Uterus (tissue), 2 donors: ENCODE measurements at regions not wholly inside any gene's neighbourhood (a gene's known extent, or its start where the extent isn't known, plus 50 kb on each side); places are given as distances from the start of the nearest gene placed in this dataset.

Experiments
- POLR2A ChIP-seq, 2 donors: fragments of 450-650 bp; IDR thresholded peaks; one replicate each; pipeline ENCODE4 v1.6.1; 2016; ENCODE audit warnings: antibody characterized with exemption in 2 of 2, mild to moderate bottlenecking in 1 of 2, moderate library complexity in 1 of 2
- TF ChIP-seq, protein P1 (sequence below), 4 experiments: fragments of 200-600 bp in 2 of 4; fragments of 450-650 bp in 2 of 4; sonication (generic) in 2 of 4; IDR thresholded peaks; one replicate each; pipeline ENCODE4 v1.5.1; 2016 to 2019; ENCODE audit warnings: antibody characterized with exemption in 4 of 4, mild to moderate bottlenecking in 2 of 4, moderate library complexity in 1 of 4

DNA sequence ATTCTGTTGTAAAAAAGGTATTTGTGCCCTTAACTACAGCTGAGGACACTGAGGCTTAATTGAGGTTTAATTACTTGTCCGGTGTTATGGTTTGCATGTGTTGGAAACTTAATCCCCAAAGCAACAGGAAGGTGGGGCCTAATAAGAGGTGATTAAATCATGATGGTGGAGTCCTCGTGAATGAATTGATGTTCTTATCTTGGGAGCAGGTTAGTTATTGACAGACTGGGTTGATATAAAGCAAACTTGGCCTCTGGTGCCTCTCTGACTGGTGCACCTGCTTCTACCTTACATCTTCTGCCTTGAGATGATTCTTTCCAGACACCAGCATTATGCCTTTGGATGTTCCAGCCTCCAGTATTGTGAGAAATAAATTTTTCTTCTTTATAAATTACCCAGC is 306.5 kb upstream of the HS3ST5 start:
- TF ChIP-seq, protein P1, sequence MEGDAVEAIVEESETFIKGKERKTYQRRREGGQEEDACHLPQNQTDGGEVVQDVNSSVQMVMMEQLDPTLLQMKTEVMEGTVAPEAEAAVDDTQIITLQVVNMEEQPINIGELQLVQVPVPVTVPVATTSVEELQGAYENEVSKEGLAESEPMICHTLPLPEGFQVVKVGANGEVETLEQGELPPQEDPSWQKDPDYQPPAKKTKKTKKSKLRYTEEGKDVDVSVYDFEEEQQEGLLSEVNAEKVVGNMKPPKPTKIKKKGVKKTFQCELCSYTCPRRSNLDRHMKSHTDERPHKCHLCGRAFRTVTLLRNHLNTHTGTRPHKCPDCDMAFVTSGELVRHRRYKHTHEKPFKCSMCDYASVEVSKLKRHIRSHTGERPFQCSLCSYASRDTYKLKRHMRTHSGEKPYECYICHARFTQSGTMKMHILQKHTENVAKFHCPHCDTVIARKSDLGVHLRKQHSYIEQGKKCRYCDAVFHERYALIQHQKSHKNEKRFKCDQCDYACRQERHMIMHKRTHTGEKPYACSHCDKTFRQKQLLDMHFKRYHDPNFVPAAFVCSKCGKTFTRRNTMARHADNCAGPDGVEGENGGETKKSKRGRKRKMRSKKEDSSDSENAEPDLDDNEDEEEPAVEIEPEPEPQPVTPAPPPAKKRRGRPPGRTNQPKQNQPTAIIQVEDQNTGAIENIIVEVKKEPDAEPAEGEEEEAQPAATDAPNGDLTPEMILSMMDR (IDR thresholded peaks at IDR 0.05) = no peak
- no peak for TF ChIP-seq POLR2A (IDR thresholded peaks at IDR 0.05)
